LNCAP (cell line): ENCODE measurements at regions not wholly inside any gene's neighbourhood (a gene's known extent, or its start where the extent isn't known, plus 50 kb on each side); places are given as distances from the start of the nearest gene placed in this dataset.

Source experiments
- TF ChIP-seq, protein P1 (sequence below): fragments of 450-650 bp; IDR thresholded peaks from 2 replicates; pipeline ENCODE4 v1.5.1; 2017; ENCODE audit warnings: mild to moderate bottlenecking

DNA sequence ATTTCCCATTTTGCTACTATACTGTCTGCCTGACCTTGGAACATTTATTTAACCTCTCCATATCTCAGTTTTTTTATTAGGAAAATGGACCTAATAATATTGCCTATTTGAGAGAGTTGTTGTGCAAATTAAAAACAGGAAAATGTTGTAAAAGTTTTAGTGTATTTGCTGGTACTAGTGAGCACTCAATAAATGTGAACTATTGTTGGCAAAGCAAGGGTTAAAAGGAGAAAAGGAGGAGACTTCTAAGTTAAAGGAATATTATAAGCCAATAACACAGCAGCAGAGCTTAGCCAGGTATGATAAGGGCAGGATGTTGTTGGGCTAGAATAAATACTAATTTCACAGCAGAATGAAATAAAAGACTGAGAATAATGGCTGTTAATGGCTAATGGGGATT is 211.9 kb upstream of the FUT9 start:
- TF ChIP-seq, protein P1, sequence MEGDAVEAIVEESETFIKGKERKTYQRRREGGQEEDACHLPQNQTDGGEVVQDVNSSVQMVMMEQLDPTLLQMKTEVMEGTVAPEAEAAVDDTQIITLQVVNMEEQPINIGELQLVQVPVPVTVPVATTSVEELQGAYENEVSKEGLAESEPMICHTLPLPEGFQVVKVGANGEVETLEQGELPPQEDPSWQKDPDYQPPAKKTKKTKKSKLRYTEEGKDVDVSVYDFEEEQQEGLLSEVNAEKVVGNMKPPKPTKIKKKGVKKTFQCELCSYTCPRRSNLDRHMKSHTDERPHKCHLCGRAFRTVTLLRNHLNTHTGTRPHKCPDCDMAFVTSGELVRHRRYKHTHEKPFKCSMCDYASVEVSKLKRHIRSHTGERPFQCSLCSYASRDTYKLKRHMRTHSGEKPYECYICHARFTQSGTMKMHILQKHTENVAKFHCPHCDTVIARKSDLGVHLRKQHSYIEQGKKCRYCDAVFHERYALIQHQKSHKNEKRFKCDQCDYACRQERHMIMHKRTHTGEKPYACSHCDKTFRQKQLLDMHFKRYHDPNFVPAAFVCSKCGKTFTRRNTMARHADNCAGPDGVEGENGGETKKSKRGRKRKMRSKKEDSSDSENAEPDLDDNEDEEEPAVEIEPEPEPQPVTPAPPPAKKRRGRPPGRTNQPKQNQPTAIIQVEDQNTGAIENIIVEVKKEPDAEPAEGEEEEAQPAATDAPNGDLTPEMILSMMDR, result no peak

- TF ChIP-seq, protein P1, result no peak
These were observed 210.8 kb upstream of the FUT9 start for GRCh38 chr6:95804847-95805541.

- TF ChIP-seq, protein P1, result no peak
These were observed 210.1 kb upstream of the FUT9 start for GRCh38 chr6:95805699-95806098.

GRCh38 chr6:95815389-95816056 is 200.3 kb upstream of the FUT9 start:
- TF ChIP-seq, protein P1, result no peak

DNA sequence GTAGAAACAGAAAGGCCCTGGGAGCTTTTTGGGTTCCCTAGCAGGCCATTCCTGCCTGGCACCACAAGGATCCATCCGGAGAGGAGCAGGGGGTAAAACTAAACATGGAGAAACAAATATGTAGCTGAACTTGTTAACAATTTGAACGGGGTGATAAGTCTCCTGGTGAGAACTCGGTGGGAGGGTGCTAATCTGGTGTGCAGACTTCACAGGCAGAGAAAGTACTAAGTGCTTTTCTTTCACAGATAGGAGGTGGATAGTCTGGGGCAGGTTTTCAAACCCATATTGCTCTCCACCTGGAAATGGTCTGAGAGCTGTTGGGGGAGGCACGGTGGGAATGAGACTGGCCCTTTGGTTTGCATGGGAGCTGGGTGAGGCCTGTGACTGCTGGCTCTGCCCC is 196.3 kb upstream of the FUT9 start:
- TF ChIP-seq, protein P1, result no peak

DNA sequence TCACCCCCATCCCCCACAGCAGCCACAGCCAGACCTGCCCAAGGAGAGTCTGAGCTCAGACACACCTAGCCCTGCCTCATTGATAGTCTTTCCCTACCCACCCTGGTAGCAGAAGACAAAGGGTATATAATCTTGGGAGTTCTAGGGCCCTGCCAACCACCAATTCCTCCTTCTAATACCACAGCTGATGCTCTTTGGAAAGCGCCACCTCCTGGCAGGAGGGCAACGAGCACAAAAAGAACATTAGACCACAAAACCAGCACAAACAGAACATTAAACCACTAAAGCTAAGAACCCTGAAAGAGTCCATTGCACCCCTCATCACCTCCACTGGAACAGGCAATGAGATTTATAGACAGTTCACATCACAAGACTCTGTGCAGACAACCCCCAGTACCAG is 195.8 kb upstream of the FUT9 start:
- TF ChIP-seq, protein P1, result peak; percentile 48

- TF ChIP-seq, protein P1, result no peak
These were observed 184.8 kb upstream of the FUT9 start for GRCh38 chr6:95830859-95831557.
